ENCODE measurements at regions not wholly inside any gene's neighbourhood (a gene's known extent, or its start where the extent isn't known, plus 50 kb on each side); places are given as distances from the start of the nearest gene placed in this dataset.
A peak's percentile ranks its signal among the peaks of the same experiment; 100 is the strongest.

DNA sequence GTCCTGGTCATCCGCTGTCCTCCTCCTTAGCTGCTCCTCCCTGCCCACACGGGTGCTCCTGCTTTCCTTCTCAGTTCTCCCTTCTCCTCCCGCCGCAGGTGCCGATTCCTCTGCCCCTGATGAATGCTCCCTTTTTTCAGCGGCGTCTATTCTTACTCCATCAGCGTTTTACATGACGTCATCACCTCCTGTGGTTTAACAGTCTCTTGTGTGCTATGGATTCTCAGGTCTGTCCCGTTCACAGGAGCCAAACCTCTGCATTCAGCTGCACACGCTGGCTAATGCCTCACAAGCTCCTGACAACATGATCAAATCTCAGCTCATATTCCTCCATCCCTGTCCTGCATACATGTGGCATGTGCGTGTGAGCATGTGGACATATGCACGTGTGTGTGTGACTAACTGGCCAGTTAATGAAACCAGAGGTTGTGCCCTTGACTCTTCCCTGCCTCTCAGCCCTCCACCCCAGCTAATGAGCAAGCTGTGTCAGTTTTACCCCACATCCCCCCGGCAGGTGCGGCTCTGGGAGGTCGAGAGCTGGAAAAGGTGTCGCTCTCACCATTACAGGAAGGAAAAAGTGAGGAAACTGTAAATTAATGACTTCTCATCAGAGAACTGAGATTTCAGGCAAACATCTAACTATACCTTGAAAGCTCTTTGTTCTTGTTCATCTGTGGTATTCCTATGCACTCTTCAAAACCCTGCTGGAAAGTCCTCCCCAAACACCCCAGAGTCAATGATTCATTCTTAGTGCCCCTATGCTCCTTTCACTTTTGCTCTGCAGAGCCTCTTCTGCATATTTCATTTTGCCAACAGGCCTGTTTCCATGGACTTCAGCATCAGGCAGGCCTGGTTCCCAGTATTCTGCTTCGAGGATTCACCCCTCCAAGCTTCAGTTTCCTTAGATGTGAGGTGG lies 163.1 kb downstream of the TTLL2 start:
- no peak overlapping the region for H3K9ac ChIP-seq
- H3K27me3 ChIP-seq = no peaks in the 10 kb centered on the region
- peak overlapping the region; percentile 30; the same call in 1 of the 2 replicates for H3K4me2 ChIP-seq
- TF ChIP-seq Cebpa-rat (IDR thresholded peaks at IDR 0.05) = no peak
- no peaks in the 10 kb centered on the region for H3K36me3 ChIP-seq
- no peaks in the 10 kb centered on the region for H4K20me1 ChIP-seq
- no peaks in the 10 kb centered on the region for H3K9me3 ChIP-seq
- H3K27ac ChIP-seq = no peak overlapping the region
- H3K4me3 ChIP-seq = no peak overlapping the region
- peaks cover 19% of the 10 kb centered on the region for H3K4me1 ChIP-seq

DNA sequence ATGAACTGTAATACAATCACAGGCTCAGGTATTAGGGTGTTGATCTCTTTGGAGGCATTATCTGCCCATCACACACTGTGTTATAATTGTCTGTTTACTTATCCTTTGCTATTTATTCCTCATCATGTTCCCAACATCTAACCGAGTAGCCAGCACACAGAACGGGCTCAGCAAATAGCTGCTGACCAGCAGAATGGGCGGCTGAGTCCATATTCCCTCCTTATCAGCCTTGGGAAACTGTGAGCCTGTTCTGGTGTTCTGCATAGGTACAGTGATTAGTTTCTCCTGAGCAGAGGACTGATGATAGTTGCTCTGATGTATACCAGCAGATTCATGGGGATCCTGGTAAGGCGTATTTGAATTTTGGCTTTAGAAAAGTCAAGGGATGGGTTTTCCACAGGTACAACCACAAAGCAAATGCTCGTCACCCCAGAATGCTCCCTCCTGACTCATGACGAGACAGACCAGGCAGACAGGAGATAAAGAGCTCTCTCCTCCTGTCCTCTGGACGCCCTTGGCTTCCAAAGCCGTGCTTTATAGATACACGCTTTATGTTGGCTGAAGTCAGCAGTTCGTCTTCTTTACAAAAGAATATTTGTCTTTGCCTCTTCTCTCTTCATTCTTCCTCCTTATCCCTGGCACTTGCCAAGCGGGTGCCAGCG lies 166.7 kb downstream of the TTLL2 start:
- H3K27ac ChIP-seq = no peak overlapping the region
- no peaks in the 10 kb centered on the region for H4K20me1 ChIP-seq
- no peaks in the 10 kb centered on the region for H3K9me3 ChIP-seq
- H3K4me2 ChIP-seq = no peak overlapping the region
- no peaks in the 10 kb centered on the region for H3K27me3 ChIP-seq
- TF ChIP-seq Cebpa-rat (IDR thresholded peaks at IDR 0.05) = no peak
- H3K4me3 ChIP-seq = no peak overlapping the region
- H3K36me3 ChIP-seq = no peaks in the 10 kb centered on the region
- no peak overlapping the region for H3K9ac ChIP-seq
- H3K4me1 ChIP-seq = peaks cover 49% of the 10 kb centered on the region

DNA sequence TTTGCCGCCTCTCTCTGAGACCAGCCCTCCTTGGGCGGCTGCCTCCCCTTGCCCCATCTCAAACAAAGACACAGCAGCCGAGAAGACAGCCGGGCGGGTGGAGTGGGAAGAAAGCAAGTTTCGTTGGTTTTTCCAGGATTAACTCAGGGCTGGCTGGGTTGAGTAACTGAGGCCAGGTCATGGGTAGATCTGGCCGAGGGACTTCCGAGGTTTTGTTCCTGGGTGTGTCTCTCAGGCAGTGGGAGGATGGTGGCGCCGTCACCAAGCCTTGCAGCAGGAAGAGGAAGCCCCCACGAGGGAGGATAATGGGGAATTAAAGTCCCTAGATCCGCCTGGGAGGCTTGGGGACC lies 167.2 kb downstream of the TTLL2 start:
- Histone ChIP-seq H3K27me3 (no peaks in the 10 kb centered on the region), H3K27ac (no peak overlapping the region), H3K4me2 (no peak overlapping the region), H3K36me3 (no peaks in the 10 kb centered on the region), H3K4me3 (no peak overlapping the region), H3K9me3 (no peaks in the 10 kb centered on the region), H3K9ac (no peak overlapping the region), H3K4me1 (peaks cover 54% of the 10 kb centered on the region), H4K20me1 (no peaks in the 10 kb centered on the region)
- TF ChIP-seq Cebpa-rat (IDR thresholded peaks at IDR 0.05) = no peak

- H3K9me3 ChIP-seq = peaks cover 10% of the 10 kb centered on the region; the same call in 1 of the 2 replicates
- H3K9ac ChIP-seq = no peak overlapping the region
- TF ChIP-seq Cebpa-rat (IDR thresholded peaks at IDR 0.05) = no peak
- no peaks in the 10 kb centered on the region for H3K36me3 ChIP-seq
- peak overlapping the region; percentile 79; the same call in 1 of the 2 replicates for H3K4me2 ChIP-seq
- H3K4me1 ChIP-seq = peaks cover 43% of the 10 kb centered on the region
- no peaks in the 10 kb centered on the region for H3K27me3 ChIP-seq
- H3K4me3 ChIP-seq = no peak overlapping the region
- H3K27ac ChIP-seq = no peak overlapping the region
- no peaks in the 10 kb centered on the region for H4K20me1 ChIP-seq
Observed at GRCh38 chr6:167493310-167493709, 168.4 kb downstream of the TTLL2 start.

DNA sequence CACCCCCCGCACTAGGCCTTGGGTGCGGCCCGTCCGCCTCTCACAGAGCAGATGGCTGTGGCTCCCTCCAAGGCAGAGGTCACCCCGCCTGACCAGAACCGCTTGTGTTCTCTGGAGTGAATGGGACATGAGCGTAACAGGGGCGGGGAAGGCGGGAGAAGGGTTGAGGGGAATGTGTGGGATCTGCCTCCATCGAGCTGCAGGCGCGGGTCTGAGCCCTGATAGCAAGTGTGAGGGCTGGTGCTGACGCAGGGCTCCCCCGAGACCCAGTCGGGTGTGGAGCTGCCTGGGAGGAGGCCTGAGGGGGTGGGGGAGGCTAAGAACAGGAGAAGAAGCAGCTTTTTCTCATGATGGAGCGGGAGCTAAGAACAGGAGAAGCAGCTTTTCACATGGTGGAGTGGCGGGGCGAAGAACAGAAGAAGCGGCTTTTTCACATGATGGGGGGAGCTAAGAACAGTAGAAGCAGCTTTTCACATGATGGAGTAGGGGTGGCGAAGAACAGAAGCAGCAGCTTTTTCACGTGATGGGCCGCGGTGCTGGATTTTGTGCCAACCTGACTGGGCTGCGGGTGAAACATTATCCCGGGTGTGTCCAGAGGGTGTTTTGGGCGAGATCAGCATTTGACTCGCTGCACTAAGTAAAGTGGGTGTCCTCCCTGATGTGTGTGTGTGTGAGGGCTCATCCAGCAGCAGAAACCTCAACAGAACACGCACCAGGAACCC lies 169.3 kb downstream of the TTLL2 start:
- H3K4me3 ChIP-seq = no peak overlapping the region
- TF ChIP-seq Cebpa-rat (IDR thresholded peaks at IDR 0.05) = no peak
- H3K36me3 ChIP-seq = no peaks in the 10 kb centered on the region
- peak overlapping the region; percentile 79 for H3K4me2 ChIP-seq
- H3K27me3 ChIP-seq = no peaks in the 10 kb centered on the region
- H4K20me1 ChIP-seq = no peaks in the 10 kb centered on the region
- peaks cover 43% of the 10 kb centered on the region for H3K4me1 ChIP-seq
- no peak overlapping the region for H3K27ac ChIP-seq
- H3K9me3 ChIP-seq = peaks cover 14% of the 10 kb centered on the region; the same call in 1 of the 2 replicates
- H3K9ac ChIP-seq = no peak overlapping the region; the same call in 1 of the 2 replicates

GRCh38 chr6:167494698-167495435 lies 170.0 kb downstream of the TTLL2 start:
- Histone ChIP-seq H3K36me3 (no peaks in the 10 kb centered on the region), H4K20me1 (no peaks in the 10 kb centered on the region), H3K4me1 (peaks cover 50% of the 10 kb centered on the region), H3K4me3 (no peak overlapping the region), H3K4me2 (peak overlapping the region; percentile 79), H3K9me3 (peaks cover 14% of the 10 kb centered on the region; the same call in 1 of the 2 replicates), H3K9ac (no peak overlapping the region), H3K27ac (no peak overlapping the region), H3K27me3 (no peaks in the 10 kb centered on the region)
- no peak for TF ChIP-seq Cebpa-rat (IDR thresholded peaks at IDR 0.05)

GRCh38 chr6:167495506-167496401 lies 170.9 kb downstream of the TTLL2 start:
- TF ChIP-seq Cebpa-rat (IDR thresholded peaks at IDR 0.05) = no peak
- H3K36me3 ChIP-seq = no peaks in the 10 kb centered on the region
- H3K4me2 ChIP-seq = peak overlapping the region; percentile 79
- H3K27ac ChIP-seq = peak overlapping the region; percentile 7; the same call in 1 of the 2 replicates
- no peaks in the 10 kb centered on the region for H4K20me1 ChIP-seq
- H3K9me3 ChIP-seq = peaks cover 14% of the 10 kb centered on the region; the same call in 1 of the 2 replicates
- no peaks in the 10 kb centered on the region for H3K27me3 ChIP-seq
- H3K4me1 ChIP-seq = peaks cover 54% of the 10 kb centered on the region
- H3K9ac ChIP-seq = peak overlapping the region; percentile 25; the same call in 1 of the 2 replicates
- H3K4me3 ChIP-seq = peak overlapping the region; percentile 33; the same call in 1 of the 2 replicates

DNA sequence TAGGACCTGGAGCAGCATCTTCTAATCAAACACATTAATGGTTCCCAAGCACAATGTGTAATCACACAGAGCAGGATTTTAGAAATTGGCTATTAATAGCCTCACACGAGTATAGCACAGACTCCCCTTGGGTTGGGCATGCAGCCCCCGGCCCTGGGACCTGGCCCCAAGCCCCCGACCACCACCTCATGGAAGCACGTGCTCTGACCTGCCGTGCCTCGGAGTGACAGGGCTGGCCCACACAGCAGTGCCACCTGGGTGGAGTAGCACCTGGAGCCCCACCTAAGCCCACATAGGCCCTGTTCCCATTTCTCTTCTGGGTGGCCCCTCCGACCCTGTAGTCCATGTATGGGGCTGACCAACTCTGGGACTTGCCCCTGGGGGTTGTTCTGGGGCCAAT lies 171.8 kb downstream of the TTLL2 start:
- no peak overlapping the region for H3K27ac ChIP-seq
- no peaks in the 10 kb centered on the region for H3K36me3 ChIP-seq
- H3K4me3 ChIP-seq = no peak overlapping the region
- no peak overlapping the region for H3K9ac ChIP-seq
- H3K4me1 ChIP-seq = peaks cover 54% of the 10 kb centered on the region
- no peaks in the 10 kb centered on the region for H4K20me1 ChIP-seq
- H3K27me3 ChIP-seq = no peaks in the 10 kb centered on the region
- peak overlapping the region; percentile 79 for H3K4me2 ChIP-seq
- peaks cover 14% of the 10 kb centered on the region; the same call in 1 of the 2 replicates for H3K9me3 ChIP-seq
- no peak for TF ChIP-seq Cebpa-rat (IDR thresholded peaks at IDR 0.05)

Measured in BLaER1 (cell line).